Endothelial cell of umbilical vein (primary cell): ENCODE measurements at regions not wholly inside any gene's neighbourhood (a gene's known extent, or its start where the extent isn't known, plus 50 kb on each side); places are given as distances from the start of the nearest gene placed in this dataset.

Experiments used
- BruUV-seq: library from RNA; stranded (reverse); fragments of 400-500 nt; replicated peaks from 2 replicates; lab custom pipeline; 2021; lab: Mats Ljungman, UMichigan
- CTCF ChIA-PET: fragments of 300-600, 350-600 bp; sonication (Branson Sonifier 250); formaldehyde crosslinking; loops from one replicate; lab custom pipeline; 2021; ENCODE audit warnings: antibody characterized with exemption, inconsistent platforms; lab: Charles Lee
- POLR2A ChIA-PET: fragments of 300-600, 350-600 bp; sonication (Branson Sonifier 250); formaldehyde crosslinking; loops from one replicate; lab custom pipeline; 2021; ENCODE audit warnings: antibody characterized with exemption, inconsistent platforms; lab: Charles Lee
- DNase-seq: peaks from one replicate; pipeline ENCODE4 v3.0.0-alpha.2; 2011; ENCODE audit warnings: low read depth, low spot score
- FAIRE-seq: peaks from 2 replicates; lab custom pipeline; 2011; peaks lifted over from hg19 to GRCh38; lab: Jason Lieb, UNC
- H2AFZ ChIP-seq: 2 replicates; pipeline ENCODE4 v1.6.0; 2012; ENCODE audit warnings: low read depth, low read length, control low read depth, inconsistent platforms
- H3K27ac ChIP-seq: 2 replicates; pipeline ENCODE4 v1.5.1; 2011; ENCODE audit warnings: low read depth, mild to moderate bottlenecking, control low read depth, low read length, moderate library complexity; ENCODE audit not compliant: insufficient read depth
- H3K27me3 ChIP-seq, 2 experiments: 2 replicates each; pipeline versions ENCODE4 v1.6.0 to v1.6.1; 2011; ENCODE audit warnings: low read length in 2 of 2, mixed read lengths in 1 of 2; ENCODE audit not compliant: control insufficient read depth in 2 of 2, insufficient read depth in 2 of 2
- H3K36me3 ChIP-seq, 2 experiments: 2 replicates in 1 of 2; 3 replicates in 1 of 2; pipeline ENCODE4 v1.5.1; 2011; ENCODE audit warnings: low read length in 2 of 2, mild to moderate bottlenecking in 1 of 2, moderate library complexity in 1 of 2; ENCODE audit not compliant: control insufficient read depth in 2 of 2, insufficient read depth in 2 of 2; ENCODE audit errors: extremely low read depth in 1 of 2
- H3K4me1 ChIP-seq: 3 replicates; pipeline ENCODE4 v1.5.1; 2011; ENCODE audit warnings: mild to moderate bottlenecking, low read length; ENCODE audit not compliant: control insufficient read depth, insufficient read depth; ENCODE audit errors: extremely low read depth
- H3K4me2 ChIP-seq: 2 replicates; pipeline ENCODE4 v1.6.1; 2011; ENCODE audit warnings: low read length, control low read depth, mixed read lengths; ENCODE audit not compliant: insufficient read depth
- H3K4me3 ChIP-seq, 3 experiments: fragments of 200-600 bp in 1 of 3; sonication (generic), shearing (Covaris generic) in 1 of 3; replicated peaks in 1 of 3; 2 replicates each; pipeline ENCODE4 v1.5.1; 2011 to 2016; ENCODE audit warnings: control low read depth in 3 of 3, low read length in 3 of 3, mild to moderate bottlenecking in 2 of 3, inconsistent platforms in 1 of 3, low read depth in 1 of 3, moderate library complexity in 1 of 3; ENCODE audit not compliant: insufficient read depth in 1 of 3
- H3K79me2 ChIP-seq: 2 replicates; pipeline ENCODE4 v1.6.0; 2012; ENCODE audit warnings: low read length, inconsistent platforms; ENCODE audit not compliant: control insufficient read depth, insufficient read depth
- H3K9ac ChIP-seq: replicated peaks from 2 replicates; pipeline ENCODE3; 2011; ENCODE audit warnings: low read length, control low read depth; ENCODE audit not compliant: insufficient read depth; ENCODE audit errors: extremely low read depth
- H3K9me1 ChIP-seq: replicated peaks from 3 replicates; pipeline ENCODE4 v1.6.0; 2011; ENCODE audit warnings: mild to moderate bottlenecking, low read length; ENCODE audit not compliant: control insufficient read depth, insufficient read depth; ENCODE audit errors: extremely low read depth
- H3K9me3 ChIP-seq: replicated peaks from 2 replicates; pipeline ENCODE4 v1.5.1; 2012; ENCODE audit warnings: low read length, inconsistent platforms; ENCODE audit not compliant: control insufficient read depth, insufficient read depth
- H4K20me1 ChIP-seq: replicated peaks from 2 replicates; pipeline ENCODE3; 2011; ENCODE audit warnings: mild to moderate bottlenecking, low read length; ENCODE audit not compliant: control insufficient read depth, insufficient read depth; ENCODE audit errors: extremely low read depth
- EZH2 ChIP-seq: IDR thresholded peaks from 2 replicates; pipeline ENCODE4 v1.6.1; 2012; ENCODE audit warnings: borderline replicate concordance, low read depth, mild to moderate bottlenecking, moderate library complexity, low read length, inconsistent platforms; ENCODE audit not compliant: severe bottlenecking
- FOS ChIP-seq: IDR thresholded peaks from 2 replicates; pipeline ENCODE4 v1.6.1; 2011; ENCODE audit warnings: mild to moderate bottlenecking, low read length, moderate library complexity, borderline replicate concordance; ENCODE audit not compliant: insufficient read depth
- dilution Hi-C: fragments of 300-500 bp; cut with MboI; formaldehyde crosslinking; loops from one replicate; pipeline ENCODE4 v1.15.0; 2019; ENCODE audit warnings: low sequenced_read_pairs; ENCODE audit not compliant: extremely low pct_ligation_motif_present
- intact Hi-C: fragments of 100-400 bp; cut with micrococcal nuclease; formaldehyde crosslinking; loops from one replicate; pipeline ENCODE4 v1.10.0; 2022
- TF ChIP-seq, protein P1 (sequence below), 2 donors: IDR thresholded peaks; 1 replicate in 1 of 2; 2 replicates in 1 of 2; pipeline ENCODE4 v1.5.1; 2011; ENCODE audit warnings: low read length in 2 of 2, mild to moderate bottlenecking in 2 of 2, moderate library complexity in 2 of 2, control low read depth in 1 of 2, inconsistent platforms in 1 of 2, low read depth in 1 of 2; ENCODE audit not compliant: insufficient read depth in 1 of 2; ENCODE audit errors: extremely low read depth in 1 of 2
- TF ChIP-seq, protein P2 (sequence below): IDR thresholded peaks from 2 replicates; pipeline ENCODE4 v1.6.1; 2011; ENCODE audit not compliant: insufficient read depth, insufficient read length

DNA sequence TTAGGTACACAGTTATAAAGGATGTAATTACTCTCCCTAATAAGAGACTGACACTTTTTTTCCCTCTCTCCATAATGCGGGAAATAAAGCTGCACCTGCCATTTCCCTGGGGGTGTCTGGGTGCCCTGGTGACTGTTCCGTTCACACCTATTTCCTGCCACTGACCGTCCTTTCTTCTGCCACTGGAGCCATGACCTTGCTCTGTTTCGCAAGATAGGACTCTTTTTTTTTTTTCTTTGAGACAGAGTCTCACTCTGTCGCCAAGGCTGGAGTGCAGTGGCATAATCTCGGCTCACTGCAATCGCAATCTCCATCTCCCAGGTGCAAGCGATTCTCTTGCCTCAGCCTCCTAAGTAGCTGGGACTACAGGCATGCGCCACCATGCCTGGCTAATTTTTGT, 66.1 kb upstream of the SERBP1 start:
- TF ChIP-seq, protein P1, sequence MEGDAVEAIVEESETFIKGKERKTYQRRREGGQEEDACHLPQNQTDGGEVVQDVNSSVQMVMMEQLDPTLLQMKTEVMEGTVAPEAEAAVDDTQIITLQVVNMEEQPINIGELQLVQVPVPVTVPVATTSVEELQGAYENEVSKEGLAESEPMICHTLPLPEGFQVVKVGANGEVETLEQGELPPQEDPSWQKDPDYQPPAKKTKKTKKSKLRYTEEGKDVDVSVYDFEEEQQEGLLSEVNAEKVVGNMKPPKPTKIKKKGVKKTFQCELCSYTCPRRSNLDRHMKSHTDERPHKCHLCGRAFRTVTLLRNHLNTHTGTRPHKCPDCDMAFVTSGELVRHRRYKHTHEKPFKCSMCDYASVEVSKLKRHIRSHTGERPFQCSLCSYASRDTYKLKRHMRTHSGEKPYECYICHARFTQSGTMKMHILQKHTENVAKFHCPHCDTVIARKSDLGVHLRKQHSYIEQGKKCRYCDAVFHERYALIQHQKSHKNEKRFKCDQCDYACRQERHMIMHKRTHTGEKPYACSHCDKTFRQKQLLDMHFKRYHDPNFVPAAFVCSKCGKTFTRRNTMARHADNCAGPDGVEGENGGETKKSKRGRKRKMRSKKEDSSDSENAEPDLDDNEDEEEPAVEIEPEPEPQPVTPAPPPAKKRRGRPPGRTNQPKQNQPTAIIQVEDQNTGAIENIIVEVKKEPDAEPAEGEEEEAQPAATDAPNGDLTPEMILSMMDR (IDR thresholded peaks at IDR 0.05; ENCODE audit: extremely low read depth in 1 of 2, insufficient read depth in 1 of 2, low read depth in 1 of 2, low read length in 2 of 2) = no peak
- no peak for TF ChIP-seq FOS
- TF ChIP-seq, protein P2, sequence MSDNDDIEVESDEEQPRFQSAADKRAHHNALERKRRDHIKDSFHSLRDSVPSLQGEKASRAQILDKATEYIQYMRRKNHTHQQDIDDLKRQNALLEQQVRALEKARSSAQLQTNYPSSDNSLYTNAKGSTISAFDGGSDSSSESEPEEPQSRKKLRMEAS = no peak
- ChIA-PET POLR2A (no interaction called here), CTCF (interaction anchor here (1.1 to 5.5 kb wide), 5 partner anchors 65 to 283 kb away, joined by 3 to 49 read pairs (median 12); no protein-coding TSS in a partner anchor)
- intact Hi-C loops (no loop called here), dilution Hi-C loops (no loop called here)
- no peak overlapping the region for H3K4me3 ChIP-seq
- H4K20me1 ChIP-seq = no peaks in the 10 kb centered on the region
- no peak overlapping the region for H3K27ac ChIP-seq
- H3K4me1 ChIP-seq = no peaks in the 10 kb centered on the region
- no peak overlapping the region for H3K9ac ChIP-seq
- FAIRE-seq (no peak), DNase-seq (no peak)
- H3K9me1 ChIP-seq = no peaks in the 10 kb centered on the region
- H3K79me2 ChIP-seq = no peaks in the 10 kb centered on the region
- no peaks in the 10 kb centered on the region for H3K9me3 ChIP-seq
- H2AFZ ChIP-seq = no peak overlapping the region
- peaks cover 0 to 1% of the 10 kb centered on the region in 2 experiments for H3K27me3 ChIP-seq
- H3K36me3 ChIP-seq = no peaks in the 10 kb centered on the region
- no peak overlapping the region for H3K4me2 ChIP-seq
- BruUV-seq = no TSS peak

DNA sequence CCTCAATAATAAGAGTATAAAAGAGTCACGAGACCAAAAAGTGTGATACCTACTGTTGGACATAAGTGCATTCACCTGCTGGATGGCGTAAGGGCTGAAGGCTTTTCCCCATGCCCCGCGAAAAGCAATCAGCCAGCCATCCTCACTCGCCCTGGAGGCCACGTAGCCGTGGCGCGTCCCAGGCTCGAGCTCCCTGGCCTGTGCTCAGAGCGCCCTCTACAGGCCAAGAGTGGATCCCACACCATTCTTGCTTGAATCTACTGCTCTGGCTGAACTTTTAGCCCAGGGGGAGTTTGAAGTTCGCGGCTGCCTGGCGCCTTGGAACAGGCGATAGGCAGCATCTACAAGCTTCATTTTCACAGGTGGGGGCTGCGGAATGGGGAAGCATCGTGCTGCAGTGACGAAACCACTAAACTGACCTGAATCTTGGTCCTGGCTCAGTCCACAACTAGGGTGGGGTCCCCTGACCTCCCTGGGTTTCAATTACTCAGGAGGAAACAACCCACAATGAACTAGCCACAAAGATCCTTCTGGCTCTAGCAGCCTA, 70.3 kb upstream of the SERBP1 start:
- no peak overlapping the region for H2AFZ ChIP-seq
- H3K4me1 ChIP-seq = no peaks in the 10 kb centered on the region
- H3K9me3 ChIP-seq = no peaks in the 10 kb centered on the region
- H3K27ac ChIP-seq = no peak overlapping the region
- BruUV-seq = no TSS peak
- no peaks in the 10 kb centered on the region for H4K20me1 ChIP-seq
- DNase-seq = peak; percentile 77
- TF ChIP-seq, protein P1 (IDR thresholded peaks at IDR 0.05; ENCODE audit: extremely low read depth in 1 of 2, insufficient read depth in 1 of 2, low read depth in 1 of 2, low read length in 2 of 2) = peak; percentile 97 to 98
- no peak for TF ChIP-seq EZH2
- intact Hi-C loops = loop anchor here (1.0 to 10.0 kb wide), 6 partner anchors 70 to 736 kb away; partner anchors contain the start of gene SERBP1
- CTCF ChIA-PET = interaction anchor here (0.6 to 5.4 kb wide), 44 partner anchors 11 to 754 kb away, joined by 3 to 262 read pairs (median 4); partner anchors contain the start of gene SERBP1
- POLR2A ChIA-PET = no interaction called here
- H3K4me2 ChIP-seq = no peak overlapping the region
- no peaks in the 10 kb centered on the region for H3K79me2 ChIP-seq
- FAIRE-seq = peak; percentile 96
- dilution Hi-C loops = no loop called here
- peaks cover 6 to 14% of the 10 kb centered on the region in 2 experiments for H3K27me3 ChIP-seq
- no peak overlapping the region for H3K9ac ChIP-seq
- H3K4me3 ChIP-seq = no peak overlapping the region
- no peaks in the 10 kb centered on the region for H3K9me1 ChIP-seq
- no peaks in the 10 kb centered on the region for H3K36me3 ChIP-seq
